B cell (primary cell): ENCODE measurements at regions not wholly inside any gene's neighbourhood (a gene's known extent, or its start where the extent isn't known, plus 50 kb on each side); places are given as distances from the start of the nearest gene placed in this dataset.

ENCODE experiments used
- ATAC-seq: fragments of 200-7000 bp; cut with Tn5 transposase; one replicate; pipeline ENCODE4 v1.10.0; 2021; ENCODE audit warnings: low read depth, mild to moderate bottlenecking, moderate number of reproducible peaks, moderate library complexity
- CTCF ChIA-PET: fragments of 350-600 bp; sonication (Branson Sonifier 250); formaldehyde crosslinking; loops from one replicate; lab custom pipeline; 2021; ENCODE audit warnings: antibody characterized with exemption, inconsistent platforms; lab: Charles Lee
- POLR2A ChIA-PET: fragments of 350-600 bp; sonication (Branson Sonifier 250); formaldehyde crosslinking; loops from one replicate; lab custom pipeline; 2021; ENCODE audit warnings: antibody characterized with exemption; lab: Charles Lee
- DNase-seq: peaks from one replicate; pipeline ENCODE4 v3.0.0; 2013
- H2AFZ ChIP-seq: 2 replicates; pipeline ENCODE4 v1.6.1; 2012; ENCODE audit warnings: mild to moderate bottlenecking, low read depth, low read length; ENCODE audit not compliant: insufficient read depth, poor library complexity, severe bottlenecking
- H3K27ac ChIP-seq, 2 donors: 1 replicate in 1 of 2; 2 replicates in 1 of 2; pipeline ENCODE4 v1.5.1; 2012 to 2013; ENCODE audit warnings: low read length in 2 of 2, mild to moderate bottlenecking in 2 of 2, moderate library complexity in 1 of 2
- H3K27me3 ChIP-seq, 4 experiments: fragments of 200-600 bp in 1 of 4; sonication (generic) in 1 of 4; replicated peaks in 1 of 4; 1 replicate in 2 of 4; 2 replicates in 2 of 4; pipeline versions ENCODE4 v1.6.1 to v1.7.0; 2013 to 2016; ENCODE audit warnings: low read length in 3 of 4, mild to moderate bottlenecking in 2 of 4, mixed read lengths in 1 of 4, moderate library complexity in 1 of 4; ENCODE audit not compliant: insufficient read depth in 4 of 4, control insufficient read depth in 3 of 4; ENCODE audit errors: control extremely low read depth in 1 of 4
- H3K36me3 ChIP-seq, 2 experiments: replicated peaks in 1 of 2; 1 replicate in 1 of 2; 2 replicates in 1 of 2; pipeline versions ENCODE4 v1.6.1 to v1.7.1; 2013; ENCODE audit warnings: low read length in 1 of 2; ENCODE audit not compliant: insufficient read depth in 2 of 2, control insufficient read depth in 1 of 2; ENCODE audit errors: control extremely low read depth in 1 of 2, extremely low read depth in 1 of 2
- H3K4me1 ChIP-seq, 2 donors: fragments of 200-600 bp in 1 of 2; sonication (generic) in 1 of 2; 1 replicate in 1 of 2; 2 replicates in 1 of 2; pipeline versions ENCODE4 v1.5.1 to v1.6.1; 2013 to 2017; ENCODE audit warnings: low read length in 2 of 2; ENCODE audit not compliant: control insufficient read depth in 2 of 2, insufficient read depth in 2 of 2
- H3K4me2 ChIP-seq: replicated peaks from 2 replicates; pipeline ENCODE3; 2012; ENCODE audit warnings: mild to moderate bottlenecking, low read depth, low read length; ENCODE audit not compliant: poor library complexity, severe bottlenecking
- H3K4me3 ChIP-seq, 5 experiments: fragments of 200-600 bp in 1 of 5; sonication (generic) in 1 of 5; 1 replicate in 3 of 5; 2 replicates in 2 of 5; pipeline versions ENCODE4 v1.5.1 to v1.7.0; 2011 to 2016; ENCODE audit warnings: low read length in 4 of 5, mild to moderate bottlenecking in 4 of 5, low read depth in 2 of 5, control low read depth in 1 of 5, moderate library complexity in 1 of 5; ENCODE audit not compliant: insufficient read depth in 1 of 5; ENCODE audit errors: control extremely low read depth in 1 of 5, extremely low read depth in 1 of 5
- H3K79me2 ChIP-seq: fragments of 200-600 bp; sonication (generic); one replicate; pipeline ENCODE4 v1.6.0; 2016; ENCODE audit warnings: low read length; ENCODE audit not compliant: control insufficient read depth, insufficient read depth
- H3K9ac ChIP-seq: fragments of 200-600 bp; sonication (generic); 2 replicates; pipeline ENCODE4 v1.6.1; 2017; ENCODE audit warnings: mild to moderate bottlenecking, low read length, moderate library complexity
- H3K9me3 ChIP-seq, 3 donors: one replicate each; pipeline versions ENCODE4 v1.6.1 to v1.7.1; 2013; ENCODE audit warnings: low read length in 2 of 3; ENCODE audit not compliant: control insufficient read depth in 2 of 3, insufficient read depth in 1 of 3; ENCODE audit errors: control extremely low read depth in 1 of 3
- H4K20me1 ChIP-seq: 2 replicates; pipeline ENCODE4 v1.6.0; 2012; ENCODE audit warnings: mild to moderate bottlenecking, low read length; ENCODE audit not compliant: insufficient read depth, control insufficient read depth, poor library complexity, severe bottlenecking
- H3K27ac Mint-ChIP-seq: one replicate; pipeline ENCODE4 v1.8.0; 2021; ENCODE audit warnings: mixed read lengths
- H3K27me3 Mint-ChIP-seq: one replicate; pipeline ENCODE4 v1.8.0; 2021; ENCODE audit warnings: mixed read lengths
- H3K4me1 Mint-ChIP-seq: one replicate; pipeline ENCODE4 v1.8.0; 2021; ENCODE audit warnings: mixed read lengths
- H3K4me3 Mint-ChIP-seq: one replicate; pipeline ENCODE4 v1.8.0; 2021; ENCODE audit warnings: mixed read lengths
- H3K9me3 Mint-ChIP-seq: one replicate; pipeline ENCODE4 v1.8.0; 2022; ENCODE audit warnings: mixed read lengths; ENCODE audit not compliant: insufficient read depth
- EZH2 ChIP-seq: IDR thresholded peaks from 2 replicates; pipeline ENCODE4 v1.6.1; 2012; ENCODE audit warnings: borderline replicate concordance, low read depth, mild to moderate bottlenecking, moderate library complexity, low read length; ENCODE audit not compliant: insufficient read depth, poor library complexity, severe bottlenecking
- WGBS: methylation state at CpG from one replicate; pipeline ENCODE4 v1.1.5; 2013; ENCODE audit warnings: missing lambda C conversion rate; ENCODE audit not compliant: insufficient coverage; 5-methylcytosine and 5-hydroxymethylcytosine counted together
- intact Hi-C: fragments of 100-400 bp; cut with micrococcal nuclease; formaldehyde crosslinking; loops from one replicate; pipeline ENCODE4 v1.10.0; 2022
- TF ChIP-seq, protein P1 (sequence below): fragments of 200-600 bp; IDR thresholded peaks from one replicate; pipeline ENCODE4 v1.8.0; 2022; ENCODE audit warnings: antibody characterized with exemption, mild to moderate bottlenecking

DNA sequence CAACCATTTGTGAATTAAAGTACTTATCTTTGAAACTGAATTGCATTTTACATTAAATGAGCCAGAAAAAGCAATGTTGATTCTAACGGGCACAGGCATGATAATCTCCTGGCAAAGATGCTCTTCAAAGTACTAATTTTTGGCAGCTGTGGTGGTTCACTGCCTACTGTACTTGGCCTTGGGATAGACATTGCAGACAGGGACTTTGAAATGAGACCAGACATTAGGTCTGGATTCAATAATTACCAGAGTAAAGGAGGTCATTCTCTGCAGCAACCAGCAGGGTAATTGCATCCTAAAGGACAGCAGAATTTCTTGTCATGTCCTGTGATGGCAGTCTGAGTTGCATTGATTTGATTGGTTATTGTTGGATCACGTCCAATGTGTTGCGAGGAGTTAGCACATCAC is 986.5 kb downstream of the TDRD15 start:
- CTCF ChIA-PET, result no interaction called here
- Histone ChIP-seq H3K4me1 (no peaks in the 10 kb centered on the region), H3K4me2 (no peak overlapping the region), H3K27ac (no peak overlapping the region), H3K27me3 (no peaks in the 10 kb centered on the region), H3K36me3 (no peaks in the 10 kb centered on the region), H3K4me3 (no peak overlapping the region), H4K20me1 (no peaks in the 10 kb centered on the region), H3K79me2 (no peaks in the 10 kb centered on the region), H2AFZ (no peak overlapping the region), H3K9me3 (no peaks in the 10 kb centered on the region), H3K9ac (no peak overlapping the region)
- DNase-seq (no peak), ATAC-seq (no peak)
- intact Hi-C loops, result no loop called here
- Mint-ChIP-seq H3K4me3 (no peak overlapping the region), H3K9me3 (peaks cover 2% of the 10 kb centered on the region), H3K27me3 (no peaks in the 10 kb centered on the region), H3K27ac (no peak overlapping the region), H3K4me1 (no peaks in the 10 kb centered on the region)
- 92% methylated on average over 1 of the region's 3 CpGs for WGBS
- no peak for TF ChIP-seq EZH2
- TF ChIP-seq, protein P1, sequence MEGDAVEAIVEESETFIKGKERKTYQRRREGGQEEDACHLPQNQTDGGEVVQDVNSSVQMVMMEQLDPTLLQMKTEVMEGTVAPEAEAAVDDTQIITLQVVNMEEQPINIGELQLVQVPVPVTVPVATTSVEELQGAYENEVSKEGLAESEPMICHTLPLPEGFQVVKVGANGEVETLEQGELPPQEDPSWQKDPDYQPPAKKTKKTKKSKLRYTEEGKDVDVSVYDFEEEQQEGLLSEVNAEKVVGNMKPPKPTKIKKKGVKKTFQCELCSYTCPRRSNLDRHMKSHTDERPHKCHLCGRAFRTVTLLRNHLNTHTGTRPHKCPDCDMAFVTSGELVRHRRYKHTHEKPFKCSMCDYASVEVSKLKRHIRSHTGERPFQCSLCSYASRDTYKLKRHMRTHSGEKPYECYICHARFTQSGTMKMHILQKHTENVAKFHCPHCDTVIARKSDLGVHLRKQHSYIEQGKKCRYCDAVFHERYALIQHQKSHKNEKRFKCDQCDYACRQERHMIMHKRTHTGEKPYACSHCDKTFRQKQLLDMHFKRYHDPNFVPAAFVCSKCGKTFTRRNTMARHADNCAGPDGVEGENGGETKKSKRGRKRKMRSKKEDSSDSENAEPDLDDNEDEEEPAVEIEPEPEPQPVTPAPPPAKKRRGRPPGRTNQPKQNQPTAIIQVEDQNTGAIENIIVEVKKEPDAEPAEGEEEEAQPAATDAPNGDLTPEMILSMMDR, result no peak
- POLR2A ChIA-PET, result no interaction called here

DNA sequence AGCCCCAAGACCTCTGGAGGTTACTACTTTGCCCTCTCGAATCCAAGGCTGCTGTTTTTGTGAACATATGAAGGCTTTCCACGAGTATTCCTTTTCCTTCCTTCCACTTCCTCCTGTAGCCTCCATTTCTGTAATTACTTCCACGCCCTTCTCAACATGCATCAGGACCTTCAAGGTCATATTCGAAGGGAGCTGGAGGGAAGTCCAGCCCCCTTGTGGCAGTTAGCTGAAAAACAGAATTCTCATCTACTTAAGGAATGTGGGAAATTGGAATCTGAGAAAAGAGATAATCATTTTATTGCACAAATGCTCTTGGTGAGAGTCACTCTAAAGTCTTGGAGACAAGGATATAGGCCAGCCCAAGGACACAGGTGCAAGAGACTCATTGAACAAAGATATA is 1000.2 kb downstream of the TDRD15 start:
- no peaks in the 10 kb centered on the region for H3K4me1 ChIP-seq
- no peak overlapping the region for H3K4me3 Mint-ChIP-seq
- intact Hi-C loops, result no loop called here
- H3K79me2 ChIP-seq, result no peaks in the 10 kb centered on the region
- ATAC-seq (no peak), DNase-seq (no peak)
- no peak overlapping the region for H3K4me3 ChIP-seq
- H3K36me3 ChIP-seq, result no peaks in the 10 kb centered on the region
- H3K9me3 ChIP-seq, result peaks cover 0 to 4% (median 0%) of the 10 kb centered on the region in 3 donors
- H3K27ac ChIP-seq, result no peak overlapping the region
- H3K27me3 Mint-ChIP-seq, result no peaks in the 10 kb centered on the region
- WGBS, result 40% methylated on average over 1 of the region's 4 CpGs
- H3K4me1 Mint-ChIP-seq, result no peaks in the 10 kb centered on the region
- peaks cover 12% of the 10 kb centered on the region for H3K9me3 Mint-ChIP-seq
- H3K27ac Mint-ChIP-seq, result no peak overlapping the region
- POLR2A ChIA-PET, result no interaction called here
- no peak overlapping the region for H3K9ac ChIP-seq
- no peak overlapping the region for H3K4me2 ChIP-seq
- no peak overlapping the region for H2AFZ ChIP-seq
- CTCF ChIA-PET, result no interaction called here
- no peaks in the 10 kb centered on the region for H3K27me3 ChIP-seq
- TF ChIP-seq, protein P1, result no peak
- TF ChIP-seq EZH2, result no peak
- H4K20me1 ChIP-seq, result no peaks in the 10 kb centered on the region
